Ovary (tissue), 3 donors: ENCODE measurements at regions not wholly inside any gene's neighbourhood (a gene's known extent, or its start where the extent isn't known, plus 50 kb on each side); places are given as distances from the start of the nearest gene placed in this dataset.

Experiments
- POLR2A ChIP-seq: fragments of 450-650 bp; IDR thresholded peaks from one replicate; pipeline ENCODE4 v1.6.1; 2017; ENCODE audit warnings: antibody characterized with exemption, mild to moderate bottlenecking, moderate library complexity
- TF ChIP-seq, protein P1 (sequence below), 3 donors: fragments of 450-650 bp in 2 of 3; fragments of 200-600 bp in 1 of 3; IDR thresholded peaks; one replicate each; pipeline versions ENCODE4 v1.5.1 to v1.8.0; 2016 to 2022; ENCODE audit warnings: antibody characterized with exemption in 3 of 3, mild to moderate bottlenecking in 1 of 3
- donor health status: DM: no; HTN: no; CAD: no.

DNA sequence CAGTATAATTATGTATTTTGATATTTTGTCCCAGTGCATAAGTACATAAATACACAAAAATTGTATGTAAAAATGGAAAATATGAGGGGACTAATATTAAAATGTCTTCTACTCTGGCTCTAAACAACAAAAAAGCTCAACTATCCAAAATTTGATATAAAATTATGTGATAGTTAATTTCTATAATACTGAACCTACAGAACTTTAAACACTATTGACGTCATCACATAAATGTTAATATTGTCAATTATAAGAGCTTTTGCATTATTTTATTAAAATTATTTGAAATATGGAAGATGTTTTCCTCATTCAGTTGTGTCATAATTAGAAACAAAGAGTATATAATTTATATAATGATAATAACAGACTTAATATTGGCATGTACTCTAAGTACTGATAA is 1139.7 kb upstream of the TMEFF2 start:
- TF ChIP-seq, protein P1, sequence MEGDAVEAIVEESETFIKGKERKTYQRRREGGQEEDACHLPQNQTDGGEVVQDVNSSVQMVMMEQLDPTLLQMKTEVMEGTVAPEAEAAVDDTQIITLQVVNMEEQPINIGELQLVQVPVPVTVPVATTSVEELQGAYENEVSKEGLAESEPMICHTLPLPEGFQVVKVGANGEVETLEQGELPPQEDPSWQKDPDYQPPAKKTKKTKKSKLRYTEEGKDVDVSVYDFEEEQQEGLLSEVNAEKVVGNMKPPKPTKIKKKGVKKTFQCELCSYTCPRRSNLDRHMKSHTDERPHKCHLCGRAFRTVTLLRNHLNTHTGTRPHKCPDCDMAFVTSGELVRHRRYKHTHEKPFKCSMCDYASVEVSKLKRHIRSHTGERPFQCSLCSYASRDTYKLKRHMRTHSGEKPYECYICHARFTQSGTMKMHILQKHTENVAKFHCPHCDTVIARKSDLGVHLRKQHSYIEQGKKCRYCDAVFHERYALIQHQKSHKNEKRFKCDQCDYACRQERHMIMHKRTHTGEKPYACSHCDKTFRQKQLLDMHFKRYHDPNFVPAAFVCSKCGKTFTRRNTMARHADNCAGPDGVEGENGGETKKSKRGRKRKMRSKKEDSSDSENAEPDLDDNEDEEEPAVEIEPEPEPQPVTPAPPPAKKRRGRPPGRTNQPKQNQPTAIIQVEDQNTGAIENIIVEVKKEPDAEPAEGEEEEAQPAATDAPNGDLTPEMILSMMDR (IDR thresholded peaks at IDR 0.05), result no peak
- no peak for TF ChIP-seq POLR2A
